IMR-90 (cell line): ENCODE measurements at regions not wholly inside any gene's neighbourhood (a gene's known extent, or its start where the extent isn't known, plus 50 kb on each side); places are given as distances from the start of the nearest gene placed in this dataset.

Experiments used
- ATAC-seq: fragments of 200-7000 bp; cut with Tn5 transposase; 2 replicates; pipeline ENCODE4 v1.9.1; 2020; ENCODE audit warnings: low read depth, mild to moderate bottlenecking, moderate library complexity
- BruUV-seq: library from RNA; stranded (reverse); fragments of 400-500 nt; replicated peaks from 2 replicates; lab custom pipeline; 2021; lab: Mats Ljungman, UMichigan
- CTCF ChIA-PET: fragments of 300-600 bp; formaldehyde crosslinking; extraction: SDS; loops from one replicate; lab custom pipeline; 2021; ENCODE audit warnings: antibody characterized with exemption; lab: Yijun Ruan, JAX
- POLR2A ChIA-PET: fragments of 300-600 bp; sonication (Branson Sonifier 250); formaldehyde crosslinking; loops from one replicate; lab custom pipeline; 2022; ENCODE audit warnings: antibody characterized with exemption; ENCODE audit not compliant: unreplicated experiment; lab: Charles Lee
- DNase-seq: peaks from one replicate; pipeline ENCODE4 v3.0.0; 2013
- H2AFZ ChIP-seq: replicated peaks from 2 replicates; pipeline ENCODE3; 2013; ENCODE audit warnings: low read length, mild to moderate bottlenecking; ENCODE audit not compliant: poor library complexity
- H2AK5ac ChIP-seq: 2 replicates; pipeline ENCODE4 v1.6.1; 2013; ENCODE audit warnings: low read depth, low read length, inconsistent platforms
- H2AK9ac ChIP-seq: replicated peaks from 2 replicates; pipeline ENCODE3; 2013; ENCODE audit warnings: mild to moderate bottlenecking, low read depth, low read length, moderate library complexity; ENCODE audit not compliant: poor library complexity
- H2BK120ac ChIP-seq: 2 replicates; pipeline ENCODE4 v1.6.1; 2013; ENCODE audit warnings: low read depth, low read length, inconsistent platforms
- H2BK15ac ChIP-seq: 3 replicates; pipeline ENCODE4 v1.6.1; 2013; ENCODE audit warnings: low read depth, low read length, inconsistent platforms
- H2BK20ac ChIP-seq: 2 replicates; pipeline ENCODE4 v1.6.1; 2013; ENCODE audit warnings: low read depth, mild to moderate bottlenecking, inconsistent platforms, low read length, moderate library complexity
- H2BK5ac ChIP-seq: 2 replicates; pipeline ENCODE4 v1.6.1; 2013; ENCODE audit warnings: mild to moderate bottlenecking, low read depth, low read length, inconsistent platforms; ENCODE audit not compliant: poor library complexity, severe bottlenecking
- H3K14ac ChIP-seq: replicated peaks from 2 replicates; pipeline ENCODE4 v1.6.1; 2013; ENCODE audit warnings: low read depth, low read length, inconsistent platforms
- H3K18ac ChIP-seq: 2 replicates; pipeline ENCODE4 v1.6.1; 2013; ENCODE audit warnings: low read depth, low read length, control low read depth
- H3K23ac ChIP-seq: 2 replicates; pipeline ENCODE4 v1.6.1; 2013; ENCODE audit warnings: low read depth, low read length, inconsistent platforms
- H3K27ac ChIP-seq: 2 replicates; pipeline ENCODE4 v1.5.1; 2013; ENCODE audit warnings: mild to moderate bottlenecking, control low read depth, low read length; ENCODE audit not compliant: insufficient read depth
- H3K27me3 ChIP-seq: 2 replicates; pipeline ENCODE4 v1.6.1; 2013; ENCODE audit warnings: low read length; ENCODE audit not compliant: control insufficient read depth, insufficient read depth
- H3K36me3 ChIP-seq: 2 replicates; pipeline ENCODE4 v1.6.1; 2013; ENCODE audit warnings: low read length, mixed read lengths; ENCODE audit not compliant: control insufficient read depth, insufficient read depth
- H3K4ac ChIP-seq: 2 replicates; pipeline ENCODE4 v1.6.1; 2013; ENCODE audit warnings: low read depth, low read length, inconsistent platforms
- H3K4me1 ChIP-seq: 2 replicates; pipeline ENCODE4 v1.6.1; 2013; ENCODE audit warnings: low read length, mixed read lengths; ENCODE audit not compliant: control insufficient read depth, insufficient read depth
- H3K4me2 ChIP-seq: 2 replicates; pipeline ENCODE4 v1.6.1; 2013; ENCODE audit warnings: low read depth, mild to moderate bottlenecking, control low read depth, low read length, moderate library complexity
- H3K4me3 ChIP-seq: 2 replicates; pipeline ENCODE4 v1.5.1; 2013; ENCODE audit warnings: low read depth, mild to moderate bottlenecking, control low read depth, low read length, moderate library complexity; ENCODE audit not compliant: insufficient read depth
- H3K56ac ChIP-seq: 2 replicates; pipeline ENCODE4 v1.6.1; 2013; ENCODE audit warnings: low read length, inconsistent platforms; ENCODE audit not compliant: insufficient read depth; ENCODE audit errors: extremely low read depth
- H3K79me1 ChIP-seq, 2 experiments: 2 replicates each; pipeline ENCODE4 v1.6.1; 2013; ENCODE audit warnings: low read length in 2 of 2, inconsistent platforms in 1 of 2, low read depth in 1 of 2
- H3K9ac ChIP-seq: 2 replicates; pipeline ENCODE4 v1.6.1; 2013; ENCODE audit warnings: low read depth, low read length, control low read depth
- H3K9me1 ChIP-seq: 2 replicates; pipeline ENCODE4 v1.6.1; 2013; ENCODE audit warnings: low read length, inconsistent platforms; ENCODE audit not compliant: insufficient read depth
- H3K9me3 ChIP-seq: 2 replicates; pipeline ENCODE4 v1.6.1; 2013; ENCODE audit warnings: low read length; ENCODE audit not compliant: control insufficient read depth, insufficient read depth
- H4K20me1 ChIP-seq: 2 replicates; pipeline ENCODE4 v1.6.1; 2013; ENCODE audit warnings: low read length, inconsistent platforms; ENCODE audit not compliant: insufficient read depth
- H4K5ac ChIP-seq: 2 replicates; pipeline ENCODE4 v1.6.1; 2013; ENCODE audit warnings: mild to moderate bottlenecking, low read depth, low read length, control low read depth
- H4K8ac ChIP-seq, 2 experiments: 2 replicates each; pipeline ENCODE4 v1.6.1; 2013; ENCODE audit warnings: low read depth in 2 of 2, low read length in 2 of 2, control low read depth in 1 of 2, inconsistent platforms in 1 of 2
- H4K91ac ChIP-seq: 2 replicates; pipeline ENCODE4 v1.6.1; 2013; ENCODE audit warnings: low read depth, low read length, inconsistent platforms; ENCODE audit not compliant: insufficient read depth
- BHLHE40 ChIP-seq: fragments of 150-350 bp; IDR thresholded peaks from 2 replicates; pipeline ENCODE4 v1.6.1; 2016; ENCODE audit warnings: mild to moderate bottlenecking, low read depth, low read length
- POLR2A ChIP-seq: IDR thresholded peaks from 2 replicates; pipeline ENCODE4 v1.6.1; 2012; ENCODE audit warnings: mild to moderate bottlenecking, low read depth, low read length
- USF2 ChIP-seq: fragments of 150-350 bp; IDR thresholded peaks from 2 replicates; pipeline ENCODE4 v1.6.1; 2017; ENCODE audit warnings: mild to moderate bottlenecking, antibody characterized with exemption, low read length, low read depth
- WGBS, 2 experiments: methylation state at CpG; one replicate each; pipeline versions ENCODE4 v1.1.5 to v1.1.7; 2013; ENCODE audit warnings: missing lambda C conversion rate in 2 of 2; ENCODE audit not compliant: insufficient read length in 1 of 2; ENCODE audit errors: extremely low coverage in 2 of 2; 5-methylcytosine and 5-hydroxymethylcytosine counted together
- dilution Hi-C: fragments of 300-500 bp; cut with HindIII; formaldehyde crosslinking; loops from one replicate; pipeline ENCODE4 v1.14.3; 2018; ENCODE audit warnings: low sequenced_read_pairs; ENCODE audit not compliant: unreplicated experiment
- in situ Hi-C: fragments of 300-500 bp; cut with MboI; formaldehyde crosslinking; loops from 3 replicates; pipeline ENCODE4 v1.14.3; 2019; ENCODE audit warnings: low sequenced_read_pairs, inconsistent platforms, mixed read lengths
- intact Hi-C: fragments of 100-400 bp; cut with micrococcal nuclease; formaldehyde crosslinking; loops from 2 replicates; pipeline ENCODE4 v1.10.0; 2022

GRCh38 chr14:51356381-51356780 lies 116.3 kb downstream of the TMX1 start:
- CTCF ChIA-PET, result no interaction called here
- no peak overlapping the region for H2BK120ac ChIP-seq

More at GRCh38 chr14:51356381-51356780, 116.3 kb downstream of the TMX1 start:
- H2BK5ac ChIP-seq, result no peak overlapping the region
- no peak overlapping the region for H3K4me2 ChIP-seq
- H2AFZ ChIP-seq, result no peak overlapping the region
- H3K9me3 ChIP-seq, result no peaks in the 10 kb centered on the region
- ATAC-seq (no peak), DNase-seq (no peak)
- no peak overlapping the region for H4K91ac ChIP-seq
- H4K5ac ChIP-seq, result 0 out of 2 replicates have a peak overlapping the region, but pooled peaks have one; percentile 16
- intact Hi-C loops, result no loop called here
- no peak overlapping the region for H3K27ac ChIP-seq
- H3K18ac ChIP-seq, result no peak overlapping the region
- dilution Hi-C loops, result no loop called here
- H3K36me3 ChIP-seq, result no peaks in the 10 kb centered on the region
- H3K23ac ChIP-seq, result no peak overlapping the region
- in situ Hi-C loops, result no loop called here
- TF ChIP-seq USF2 (no peak), POLR2A (no peak), BHLHE40 (no peak)
- no peaks in the 10 kb centered on the region for H3K79me1 ChIP-seq
- H3K14ac ChIP-seq, result no peak overlapping the region
- 67% methylated on average over 2 of the region's 5 CpGs; no CpG with 5 or more reads in 1 of the 2 experiments for WGBS, 2 experiments
- H2BK20ac ChIP-seq, result no peak overlapping the region
- no peak overlapping the region for H4K8ac ChIP-seq
- peak overlapping the region; percentile 17; the same call in 1 of the 2 replicates for H2AK5ac ChIP-seq
- peaks cover 9% of the 10 kb centered on the region for H3K4me1 ChIP-seq
- H3K9me1 ChIP-seq, result no peaks in the 10 kb centered on the region
- no peak overlapping the region for H2AK9ac ChIP-seq
- H3K56ac ChIP-seq, result no peak overlapping the region
- H4K20me1 ChIP-seq, result no peaks in the 10 kb centered on the region
- no peak overlapping the region for H3K9ac ChIP-seq
- H3K27me3 ChIP-seq, result no peaks in the 10 kb centered on the region
- no peak overlapping the region for H3K4ac ChIP-seq
- no peak overlapping the region for H2BK15ac ChIP-seq
- no peak overlapping the region for H3K4me3 ChIP-seq
- BruUV-seq, result no TSS peak
- POLR2A ChIA-PET, result no interaction called here
